ENCODE measurements at regions not wholly inside any gene's neighbourhood (a gene's known extent, or its start where the extent isn't known, plus 50 kb on each side); places are given as distances from the start of the nearest gene placed in this dataset.

DNA sequence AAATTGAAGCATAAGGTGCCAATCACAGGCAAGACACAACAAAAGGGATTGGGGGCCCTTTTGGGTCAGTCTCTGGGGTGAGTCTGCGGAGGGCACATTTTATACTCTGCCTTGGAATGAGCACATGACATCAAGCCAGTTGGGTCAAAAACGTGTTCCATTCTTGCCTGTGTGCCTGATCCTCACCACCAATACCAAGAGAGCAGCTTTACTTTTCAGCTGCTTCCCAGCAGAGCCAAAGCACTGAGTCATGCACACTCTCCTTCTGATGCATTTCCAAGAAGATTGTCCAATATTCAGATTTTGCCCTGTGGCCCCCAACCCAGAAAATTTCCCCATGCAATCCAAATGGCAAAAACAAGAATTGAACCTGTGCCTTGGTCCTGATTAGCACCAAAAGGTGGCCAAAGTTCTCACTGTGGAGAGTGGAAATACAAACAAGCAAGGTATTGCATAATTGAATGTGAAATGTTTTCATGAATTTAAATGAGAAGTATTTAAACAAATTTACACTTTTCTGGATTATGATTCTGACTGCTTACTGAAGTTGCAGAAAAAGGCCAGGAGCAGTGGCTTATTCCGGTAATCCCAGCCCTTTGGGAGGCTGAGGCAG is 217.8 kb upstream of the SOX9 start:
- TF ChIP-seq, protein P1, sequence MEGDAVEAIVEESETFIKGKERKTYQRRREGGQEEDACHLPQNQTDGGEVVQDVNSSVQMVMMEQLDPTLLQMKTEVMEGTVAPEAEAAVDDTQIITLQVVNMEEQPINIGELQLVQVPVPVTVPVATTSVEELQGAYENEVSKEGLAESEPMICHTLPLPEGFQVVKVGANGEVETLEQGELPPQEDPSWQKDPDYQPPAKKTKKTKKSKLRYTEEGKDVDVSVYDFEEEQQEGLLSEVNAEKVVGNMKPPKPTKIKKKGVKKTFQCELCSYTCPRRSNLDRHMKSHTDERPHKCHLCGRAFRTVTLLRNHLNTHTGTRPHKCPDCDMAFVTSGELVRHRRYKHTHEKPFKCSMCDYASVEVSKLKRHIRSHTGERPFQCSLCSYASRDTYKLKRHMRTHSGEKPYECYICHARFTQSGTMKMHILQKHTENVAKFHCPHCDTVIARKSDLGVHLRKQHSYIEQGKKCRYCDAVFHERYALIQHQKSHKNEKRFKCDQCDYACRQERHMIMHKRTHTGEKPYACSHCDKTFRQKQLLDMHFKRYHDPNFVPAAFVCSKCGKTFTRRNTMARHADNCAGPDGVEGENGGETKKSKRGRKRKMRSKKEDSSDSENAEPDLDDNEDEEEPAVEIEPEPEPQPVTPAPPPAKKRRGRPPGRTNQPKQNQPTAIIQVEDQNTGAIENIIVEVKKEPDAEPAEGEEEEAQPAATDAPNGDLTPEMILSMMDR (IDR thresholded peaks at IDR 0.05): no peak
- no peak for TF ChIP-seq POLR2A (IDR thresholded peaks at IDR 0.05)
- no peak for TF ChIP-seq POLR2AphosphoS5 (IDR thresholded peaks at IDR 0.05)
